Upper lobe of left lung (tissue), 6 donors: ENCODE measurements at regions not wholly inside any gene's neighbourhood (a gene's known extent, or its start where the extent isn't known, plus 50 kb on each side); places are given as distances from the start of the nearest gene placed in this dataset.

Source experiments
- ATAC-seq, 2 donors: fragments of 200-7000 bp; cut with Tn5 transposase; one replicate each; pipeline ENCODE4 v1.9.1; 2022; ENCODE audit warnings: mild to moderate bottlenecking in 2 of 2, moderate library complexity in 2 of 2; ENCODE audit not compliant: low FRiP score in 2 of 2
- DNase-seq, 2 donors: peaks; one replicate each; pipeline ENCODE4 v3.0.0-alpha.2; 2019 to 2020
- H3K27ac ChIP-seq, 4 donors: fragments of 200-600 bp; sonication (generic); one replicate each; pipeline ENCODE4 v1.5.1; 2016 to 2019
- H3K27me3 ChIP-seq, 4 donors: fragments of 200-600 bp; sonication (generic); one replicate each; pipeline ENCODE4 v1.5.1; 2017 to 2019
- H3K36me3 ChIP-seq, 4 donors: fragments of 200-600 bp; sonication (generic); one replicate each; pipeline ENCODE4 v1.5.1; 2016 to 2019
- H3K4me1 ChIP-seq, 4 donors: fragments of 200-600 bp; sonication (generic); one replicate each; pipeline ENCODE4 v1.5.1; 2018 to 2019
- H3K4me3 ChIP-seq, 4 donors: fragments of 200-600 bp; sonication (generic); one replicate each; pipeline ENCODE4 v1.5.1; 2017 to 2019; ENCODE audit warnings: mild to moderate bottlenecking in 2 of 4, moderate library complexity in 1 of 4
- H3K9me3 ChIP-seq, 4 donors: fragments of 200-600 bp; sonication (generic); one replicate each; pipeline ENCODE4 v1.5.1; 2018 to 2019
- CTCF ChIP-seq, 6 experiments: fragments of 450-650 bp in 4 of 6; fragments of 200-600 bp in 2 of 6; sonication (generic) in 2 of 6; IDR thresholded peaks; one replicate each; pipeline ENCODE4 v1.5.1; 2016 to 2019; ENCODE audit warnings: antibody characterized with exemption in 6 of 6
- EP300 ChIP-seq, 4 donors: sonication (generic); formaldehyde crosslinking; IDR thresholded peaks; one replicate each; pipeline ENCODE4 v1.5.1; 2017; ENCODE audit warnings: antibody characterized with exemption in 4 of 4, control low read depth in 2 of 4
- POLR2A ChIP-seq, 4 donors: fragments of 450-650 bp; IDR thresholded peaks; one replicate each; pipeline ENCODE4 v1.5.1; 2016 to 2017; ENCODE audit warnings: antibody characterized with exemption in 4 of 4, mild to moderate bottlenecking in 2 of 4
- POLR2AphosphoS5 ChIP-seq, 2 donors: sonication (generic); formaldehyde crosslinking; IDR thresholded peaks; one replicate each; pipeline ENCODE4 v1.5.1; 2017; ENCODE audit warnings: antibody characterized with exemption in 2 of 2
- WGBS, 2 donors: methylation state at CpG; one replicate each; pipeline ENCODE4 v1.1.5; 2017 to 2018; 5-methylcytosine and 5-hydroxymethylcytosine counted together
- donor health status: DM: no; HTN: no; CAD: no; lungs with moderate emphysema.
- donor health status: DM: no; HTN: yes; CAD: no; lungs with severe emphysema.

- ATAC-seq, result no peak
- WGBS, 2 donors, result 75 to 86% methylated on average over 3 of the region's 3 CpGs
Observed at GRCh38 chr6:168890981-168891365, 362.7 kb downstream of the THBS2 start.

GRCh38 chr6:168890306-168890980 lies 363.2 kb downstream of the THBS2 start:
- H3K36me3 ChIP-seq, result no peaks in the 10 kb centered on the region
- DNase-seq (no peak), ATAC-seq (no peak)
- no peak for TF ChIP-seq EP300 (IDR thresholded peaks at IDR 0.05)
- no peak for TF ChIP-seq POLR2AphosphoS5 (IDR thresholded peaks at IDR 0.05)
- no peak for TF ChIP-seq POLR2A (IDR thresholded peaks at IDR 0.05)
- TF ChIP-seq CTCF (IDR thresholded peaks at IDR 0.05), result no peak
- no peaks in the 10 kb centered on the region for H3K27me3 ChIP-seq
- H3K9me3 ChIP-seq, result no peaks in the 10 kb centered on the region
- no peak overlapping the region for H3K27ac ChIP-seq
- WGBS, 2 donors, result 84 to 85% methylated on average over 15 to 26 of the region's 26 CpGs
- H3K4me3 ChIP-seq, result no peak overlapping the region
- H3K4me1 ChIP-seq, result peaks cover 0 to 6% (median 4%) of the 10 kb centered on the region in 4 donors

More at GRCh38 chr6:168890981-168891365, 362.7 kb downstream of the THBS2 start:
- Histone ChIP-seq H3K36me3 (no peaks in the 10 kb centered on the region), H3K27me3 (no peaks in the 10 kb centered on the region), H3K4me3 (no peak overlapping the region), H3K4me1 (peaks cover 0 to 9% (median 7%) of the 10 kb centered on the region in 4 donors), H3K27ac (no peak overlapping the region), H3K9me3 (no peaks in the 10 kb centered on the region)
- TF ChIP-seq POLR2AphosphoS5 (IDR thresholded peaks at IDR 0.05) (no peak), CTCF (IDR thresholded peaks at IDR 0.05) (no peak), EP300 (IDR thresholded peaks at IDR 0.05) (no peak), POLR2A (IDR thresholded peaks at IDR 0.05) (no peak)
- DNase-seq, result no peak

GRCh38 chr6:168888786-168889345 lies 364.8 kb downstream of the THBS2 start:
- ATAC-seq (no peak), DNase-seq (no peak)
- no peaks in the 10 kb centered on the region for H3K27me3 ChIP-seq
- no peak overlapping the region for H3K4me3 ChIP-seq
- TF ChIP-seq POLR2AphosphoS5 (IDR thresholded peaks at IDR 0.05) (no peak), EP300 (IDR thresholded peaks at IDR 0.05) (no peak), POLR2A (IDR thresholded peaks at IDR 0.05) (no peak), CTCF (IDR thresholded peaks at IDR 0.05) (no peak)
- 91 to 94% methylated on average over 18 of the region's 18 CpGs for WGBS, 2 donors
- H3K36me3 ChIP-seq, result no peaks in the 10 kb centered on the region
- H3K4me1 ChIP-seq, result peaks cover 0 to 10% (median 3%) of the 10 kb centered on the region in 4 donors
- no peak overlapping the region for H3K27ac ChIP-seq
- H3K9me3 ChIP-seq, result no peaks in the 10 kb centered on the region

GRCh38 chr6:168888102-168888501 lies 365.5 kb downstream of the THBS2 start:
- no peak overlapping the region for H3K4me3 ChIP-seq
- peaks cover 0 to 10% (median 3%) of the 10 kb centered on the region in 4 donors for H3K4me1 ChIP-seq
- WGBS, 2 donors, result 83 to 85% methylated on average over 8 to 11 of the region's 11 CpGs
- ATAC-seq (no peak), DNase-seq (no peak)
- H3K36me3 ChIP-seq, result no peaks in the 10 kb centered on the region
- no peak for TF ChIP-seq EP300 (IDR thresholded peaks at IDR 0.05)
- no peak for TF ChIP-seq POLR2A (IDR thresholded peaks at IDR 0.05)
- no peak for TF ChIP-seq CTCF (IDR thresholded peaks at IDR 0.05)
- TF ChIP-seq POLR2AphosphoS5 (IDR thresholded peaks at IDR 0.05), result no peak
- no peaks in the 10 kb centered on the region for H3K9me3 ChIP-seq
- no peaks in the 10 kb centered on the region for H3K27me3 ChIP-seq
- H3K27ac ChIP-seq, result no peak overlapping the region

- Histone ChIP-seq H3K4me1 (peaks cover 0 to 10% (median 3%) of the 10 kb centered on the region in 4 donors), H3K27ac (no peak overlapping the region), H3K9me3 (no peaks in the 10 kb centered on the region), H3K4me3 (no peak overlapping the region), H3K36me3 (no peaks in the 10 kb centered on the region), H3K27me3 (no peaks in the 10 kb centered on the region)
- TF ChIP-seq EP300 (IDR thresholded peaks at IDR 0.05), result no peak
- TF ChIP-seq POLR2AphosphoS5 (IDR thresholded peaks at IDR 0.05), result no peak
- TF ChIP-seq POLR2A (IDR thresholded peaks at IDR 0.05), result no peak
- TF ChIP-seq CTCF (IDR thresholded peaks at IDR 0.05), result no peak
- WGBS, 2 donors, result 56 to 65% methylated on average over 9 to 10 of the region's 10 CpGs
- DNase-seq, result no peak
- ATAC-seq, result no peak
Observed at GRCh38 chr6:168887621-168888020, 366.0 kb downstream of the THBS2 start.
